Endothelial cell (in vitro differentiated cells): ENCODE measurements at regions not wholly inside any gene's neighbourhood (a gene's known extent, or its start where the extent isn't known, plus 50 kb on each side); places are given as distances from the start of the nearest gene placed in this dataset.
A peak's percentile ranks its signal among the peaks of the same experiment; 100 is the strongest.

Experiments
- DNase-seq: peaks from one replicate; pipeline ENCODE4 v3.0.0; 2021; ENCODE audit warnings: low spot score
- H3K27ac Mint-ChIP-seq: one replicate; pipeline ENCODE4 v1.8.0; 2021; ENCODE audit warnings: mixed read lengths, inconsistent platforms; ENCODE audit not compliant: unreplicated experiment
- H3K27me3 Mint-ChIP-seq: one replicate; pipeline ENCODE4 v1.8.0; 2021; ENCODE audit warnings: mild to moderate bottlenecking, moderate library complexity, mixed read lengths, inconsistent platforms; ENCODE audit not compliant: unreplicated experiment
- H3K36me3 Mint-ChIP-seq: one replicate; pipeline ENCODE4 v1.8.0; 2021; ENCODE audit warnings: mild to moderate bottlenecking, low read depth, mixed read lengths, inconsistent platforms; ENCODE audit not compliant: unreplicated experiment
- H3K4me1 Mint-ChIP-seq: one replicate; pipeline ENCODE4 v1.8.0; 2021; ENCODE audit warnings: mild to moderate bottlenecking, mixed read lengths, inconsistent platforms; ENCODE audit not compliant: unreplicated experiment
- H3K4me3 Mint-ChIP-seq: one replicate; pipeline ENCODE4 v1.8.0; 2021; ENCODE audit warnings: mild to moderate bottlenecking, mixed read lengths, inconsistent platforms; ENCODE audit not compliant: unreplicated experiment
- H3K9me3 Mint-ChIP-seq: one replicate; pipeline ENCODE4 v1.8.0; 2021; ENCODE audit warnings: mixed read lengths, inconsistent platforms; ENCODE audit not compliant: unreplicated experiment
- CTCF ChIP-seq: fragments of 200-600 bp; sonication (generic); IDR thresholded peaks from one replicate; pipeline ENCODE4 v1.5.0; 2021; ENCODE audit warnings: antibody characterized with exemption; ENCODE audit not compliant: unreplicated experiment

GRCh38 chr16:59259950-59260319 is 525.8 kb upstream of the GOT2 start:
- H3K9me3 Mint-ChIP-seq = no peaks in the 10 kb centered on the region
- H3K4me3 Mint-ChIP-seq = no peak overlapping the region
- no peak for TF ChIP-seq CTCF
- H3K27me3 Mint-ChIP-seq = no peaks in the 10 kb centered on the region
- DNase-seq = no peak
- H3K27ac Mint-ChIP-seq = no peak overlapping the region
- H3K4me1 Mint-ChIP-seq = no peaks in the 10 kb centered on the region
- H3K36me3 Mint-ChIP-seq = no peaks in the 10 kb centered on the region

- Mint-ChIP-seq H3K9me3 (no peaks in the 10 kb centered on the region), H3K4me3 (no peak overlapping the region), H3K27ac (no peak overlapping the region), H3K27me3 (no peaks in the 10 kb centered on the region), H3K4me1 (no peaks in the 10 kb centered on the region), H3K36me3 (no peaks in the 10 kb centered on the region)
- TF ChIP-seq CTCF = no peak
- DNase-seq = no peak
Observed at GRCh38 chr16:59259074-59259949, 525.2 kb upstream of the GOT2 start.

GRCh38 chr16:59252317-59252716 is 518.2 kb upstream of the GOT2 start:
- DNase-seq = no peak
- no peak for TF ChIP-seq CTCF
- no peak overlapping the region for H3K4me3 Mint-ChIP-seq
- no peaks in the 10 kb centered on the region for H3K36me3 Mint-ChIP-seq
- no peak overlapping the region for H3K27ac Mint-ChIP-seq
- peaks cover 1% of the 10 kb centered on the region for H3K27me3 Mint-ChIP-seq
- no peaks in the 10 kb centered on the region for H3K4me1 Mint-ChIP-seq
- H3K9me3 Mint-ChIP-seq = no peaks in the 10 kb centered on the region

GRCh38 chr16:59249011-59249410 is 514.9 kb upstream of the GOT2 start:
- TF ChIP-seq CTCF = no peak
- no peak overlapping the region for H3K27ac Mint-ChIP-seq
- H3K4me1 Mint-ChIP-seq = no peaks in the 10 kb centered on the region
- H3K4me3 Mint-ChIP-seq = no peak overlapping the region
- peak; percentile 5 for DNase-seq
- no peaks in the 10 kb centered on the region for H3K9me3 Mint-ChIP-seq
- H3K27me3 Mint-ChIP-seq = peaks cover 1% of the 10 kb centered on the region
- no peaks in the 10 kb centered on the region for H3K36me3 Mint-ChIP-seq

GRCh38 chr16:59242556-59242955 is 508.4 kb upstream of the GOT2 start:
- no peak for DNase-seq
- H3K4me3 Mint-ChIP-seq = no peak overlapping the region
- H3K9me3 Mint-ChIP-seq = no peaks in the 10 kb centered on the region
- H3K36me3 Mint-ChIP-seq = no peaks in the 10 kb centered on the region
- no peaks in the 10 kb centered on the region for H3K4me1 Mint-ChIP-seq
- TF ChIP-seq CTCF = no peak
- no peaks in the 10 kb centered on the region for H3K27me3 Mint-ChIP-seq
- H3K27ac Mint-ChIP-seq = no peak overlapping the region
